HG03354 (cell line): ENCODE measurements at regions not wholly inside any gene's neighbourhood (a gene's known extent, or its start where the extent isn't known, plus 50 kb on each side); places are given as distances from the start of the nearest gene placed in this dataset.
A peak's percentile ranks its signal among the peaks of the same experiment; 100 is the strongest.

Experiments used
- ATAC-seq: cut with Tn5 transposase; IDR thresholded peaks from one replicate; pipeline ENCODE4 v1.9.1; 2021; ENCODE audit warnings: mild to moderate bottlenecking; ENCODE audit not compliant: unreplicated experiment, poor library complexity, severe bottlenecking

DNA sequence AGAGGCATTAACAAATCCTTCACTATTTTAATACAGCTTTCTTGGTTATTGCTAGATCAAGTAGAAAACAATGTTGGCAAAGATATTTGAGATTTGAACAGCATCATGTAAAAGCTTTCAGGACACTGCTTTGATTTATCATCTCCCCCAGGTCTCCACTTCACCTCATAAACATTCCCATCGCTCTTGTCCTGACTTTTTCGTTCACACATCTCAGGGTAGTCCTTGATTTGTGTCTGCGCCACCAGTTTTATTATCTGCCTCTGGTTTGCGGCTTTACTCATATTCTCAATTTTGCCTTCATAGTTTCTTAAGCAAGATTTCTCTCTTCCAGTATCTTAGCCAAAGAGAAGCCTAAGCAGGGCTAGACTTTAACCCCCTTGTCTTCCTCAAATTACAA is 63.5 kb upstream of the ROR1 start:
- no peak for ATAC-seq

DNA sequence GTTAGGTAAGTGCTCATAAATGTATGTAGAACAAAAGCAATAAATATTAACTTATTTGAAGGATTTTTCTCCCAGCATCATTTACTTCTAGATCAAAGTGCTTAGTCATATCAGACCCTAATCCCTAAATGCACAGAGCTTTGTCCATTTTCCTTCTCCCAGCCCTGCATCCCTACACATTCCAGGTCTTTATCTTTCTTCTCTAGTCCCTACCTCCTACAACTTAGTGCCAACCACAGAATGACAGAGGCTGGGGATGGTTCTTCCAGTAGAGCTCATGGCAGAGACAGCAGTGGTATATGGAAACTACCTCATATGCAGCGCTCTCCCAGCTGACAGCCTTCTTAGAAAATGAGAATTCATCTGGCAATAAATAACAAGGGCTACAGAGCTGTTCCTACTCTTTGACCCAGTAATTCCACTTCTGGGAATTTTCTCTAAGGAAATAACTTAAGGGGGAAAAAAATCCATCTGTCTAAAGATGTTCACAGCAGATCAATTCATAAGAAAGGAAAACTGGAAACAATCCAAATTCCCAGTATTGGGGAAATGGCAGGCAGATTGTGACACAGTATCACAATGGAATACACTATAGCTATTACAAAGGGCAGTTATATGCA is 62.9 kb upstream of the ROR1 start:
- ATAC-seq = no peak

DNA sequence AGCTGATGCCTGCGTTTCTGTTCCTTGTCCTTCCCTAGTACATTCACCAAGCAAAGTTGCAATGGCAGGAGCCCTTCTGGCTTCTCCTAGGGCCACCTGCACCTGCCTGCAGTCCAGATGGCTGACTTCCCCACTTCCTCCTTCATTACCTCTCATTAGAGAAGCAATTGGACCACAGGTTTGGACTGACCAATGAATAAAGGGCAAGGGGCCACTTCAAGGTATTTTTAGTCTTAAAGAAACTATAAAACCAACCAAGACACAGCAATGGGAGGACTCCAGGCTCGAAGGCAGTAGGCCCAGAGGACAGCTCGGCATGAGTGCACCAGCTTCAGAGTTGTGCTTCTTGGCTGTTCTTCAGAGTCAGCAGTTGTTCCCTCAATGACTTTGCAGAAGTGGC is 60.8 kb upstream of the ROR1 start:
- no peak for ATAC-seq

DNA sequence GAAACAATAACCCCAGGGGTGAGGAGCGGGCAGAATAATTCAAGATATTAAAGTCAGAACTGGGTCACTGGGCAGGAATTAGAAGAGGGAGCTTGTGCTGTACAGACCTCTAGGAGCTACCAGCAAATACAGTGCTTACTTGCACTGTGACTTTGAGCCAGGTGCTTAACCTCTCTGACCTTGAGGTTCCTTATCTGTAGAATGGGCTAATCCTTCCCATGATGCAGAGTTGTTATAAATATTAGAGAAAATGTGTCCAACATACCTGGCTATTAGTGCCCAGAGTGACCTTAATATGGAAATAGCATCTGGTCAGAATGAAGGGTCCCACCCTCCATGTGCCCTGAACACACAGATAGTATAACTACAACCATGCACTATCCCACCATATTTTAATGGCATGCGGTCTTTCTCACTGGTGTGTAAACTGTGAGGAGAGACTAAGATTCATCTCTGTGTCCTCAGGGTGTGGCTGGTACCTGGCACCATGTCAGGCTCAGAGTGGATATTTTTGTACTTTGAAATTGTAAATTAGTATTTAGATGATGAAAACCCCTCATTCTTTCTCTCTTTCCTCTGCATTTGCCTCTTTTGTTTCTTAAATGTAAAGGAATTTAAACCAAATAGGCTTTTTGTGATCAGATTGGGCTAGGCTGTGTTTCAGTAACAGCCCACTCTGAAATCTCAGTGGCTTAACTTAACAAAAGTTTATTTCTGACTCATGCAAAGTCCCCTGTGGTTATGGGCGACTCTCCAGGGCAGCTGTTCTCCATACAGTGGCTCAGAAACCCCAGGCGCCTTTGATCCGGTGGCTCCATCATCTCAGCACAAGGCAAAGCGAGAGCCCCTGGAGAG is 60.0 kb upstream of the ROR1 start:
- no peak for ATAC-seq

DNA sequence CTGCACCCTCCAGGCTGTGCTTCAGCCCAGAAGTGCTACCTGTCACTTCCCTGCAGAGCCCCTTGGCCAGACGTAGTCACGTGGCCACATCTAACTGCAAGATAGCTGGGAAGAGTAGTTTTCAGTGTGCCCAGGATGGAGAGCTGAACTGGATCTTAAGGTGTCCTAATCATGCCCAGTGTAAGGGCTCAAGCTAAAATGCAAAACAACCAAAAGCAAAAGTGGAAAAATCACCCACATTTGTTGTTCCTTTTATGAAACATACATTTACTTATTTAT is 59.4 kb upstream of the ROR1 start:
- ATAC-seq = no peak

DNA sequence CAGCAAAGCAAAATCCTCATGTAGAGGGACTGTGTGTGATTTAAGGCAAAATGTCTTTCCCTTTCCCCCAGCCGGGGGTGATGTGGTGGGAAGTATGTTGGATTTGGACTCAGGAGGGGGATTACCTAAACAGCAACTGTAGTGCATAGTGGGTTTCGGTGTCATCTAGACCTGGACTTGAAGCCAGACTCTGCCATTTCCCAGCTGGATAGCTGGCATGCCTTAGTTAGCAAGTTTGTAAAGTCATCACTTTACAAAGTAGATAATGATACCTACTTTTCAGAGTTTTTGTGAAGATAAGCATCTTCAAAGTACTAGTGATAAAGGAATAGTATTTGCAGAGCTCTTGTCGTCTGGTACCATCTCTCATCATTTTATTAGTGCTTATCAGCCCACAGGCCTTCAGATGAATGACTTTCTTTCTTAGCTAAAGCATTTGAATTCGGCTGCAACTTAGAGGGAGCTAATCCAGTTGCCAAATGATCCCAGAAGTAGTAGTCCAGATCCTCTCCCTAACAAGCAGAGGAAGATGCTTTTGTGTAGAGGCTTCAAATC is 56.2 kb upstream of the ROR1 start:
- no peak for ATAC-seq

DNA sequence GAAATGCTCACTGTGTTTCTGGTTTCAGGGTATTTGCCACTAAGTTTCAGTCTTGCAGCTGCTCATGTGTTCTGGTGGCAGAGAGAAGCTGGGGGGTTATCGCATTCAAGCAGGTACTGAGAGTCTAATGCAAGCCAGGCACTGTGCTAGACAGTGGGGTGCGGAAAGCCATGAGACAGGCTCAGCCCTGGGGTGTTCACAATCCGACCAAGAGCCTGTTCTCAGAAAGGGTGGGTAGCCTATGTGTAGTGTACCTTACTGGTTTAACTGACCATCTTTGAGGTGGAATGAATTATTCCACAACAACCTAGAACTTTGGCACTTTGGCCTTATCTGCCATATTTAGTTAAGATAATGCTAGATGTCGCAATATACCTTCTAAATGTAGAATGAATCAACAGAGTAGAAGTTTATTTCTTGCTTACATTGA is 55.3 kb upstream of the ROR1 start:
- ATAC-seq = peak; percentile 58

DNA sequence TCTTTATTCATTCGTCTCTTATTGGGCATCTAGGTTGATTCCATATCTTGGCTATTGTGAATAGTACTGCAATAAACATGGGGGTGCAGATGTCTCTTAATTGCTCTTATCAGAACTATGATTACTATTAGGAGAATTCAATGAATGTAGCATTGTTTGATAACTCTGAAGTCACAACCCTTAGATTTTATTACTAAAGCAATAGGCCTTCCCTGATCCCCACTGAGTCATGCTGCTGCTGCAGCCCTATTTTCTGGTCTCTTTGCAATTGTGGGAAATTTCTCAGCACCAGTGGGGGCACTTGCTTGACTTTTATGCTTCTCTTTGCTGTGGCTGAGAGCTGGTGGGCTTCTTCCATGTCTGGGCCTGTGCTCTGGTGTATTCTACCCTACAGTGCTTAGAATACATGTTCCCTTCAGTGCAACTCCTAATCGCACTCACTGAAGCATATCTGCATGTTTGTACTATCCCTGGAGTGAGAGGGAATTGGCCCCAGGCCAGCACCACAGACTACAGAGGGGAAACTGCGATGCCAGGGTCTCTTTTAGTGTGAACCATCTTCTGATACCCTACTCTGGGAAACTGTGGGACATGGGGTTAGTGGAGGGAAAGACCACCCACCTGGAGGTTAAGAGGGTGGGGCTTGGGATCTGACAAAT is 52.2 kb upstream of the ROR1 start:
- no peak for ATAC-seq

DNA sequence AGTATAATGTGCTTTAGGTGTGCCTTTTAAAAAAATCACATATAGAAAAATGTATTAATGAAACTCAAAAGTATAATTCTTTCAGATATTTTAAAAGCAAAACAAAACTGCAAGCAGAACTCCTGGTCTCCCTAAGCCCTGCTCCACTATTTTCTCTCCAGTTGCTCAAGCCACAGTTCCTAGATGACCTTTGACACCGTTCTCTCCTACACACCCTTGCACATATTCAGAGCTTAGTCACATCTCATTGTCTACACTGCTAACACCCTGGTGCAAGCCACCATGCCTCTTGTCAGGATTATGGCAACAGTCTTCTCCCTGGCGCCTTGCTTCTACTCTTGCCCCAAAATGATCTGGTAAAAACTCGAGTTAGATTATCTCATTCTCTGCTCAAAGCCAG is 50.2 kb upstream of the ROR1 start:
- no peak for ATAC-seq
